Stomach (tissue), 8 donors: ENCODE measurements at regions not wholly inside any gene's neighbourhood (a gene's known extent, or its start where the extent isn't known, plus 50 kb on each side); places are given as distances from the start of the nearest gene placed in this dataset.

Source experiments
- DNase-seq, 2 donors: peaks; one replicate each; pipeline versions ENCODE4 v3.0.0 to v3.0.0-alpha.2; 2013 to 2019
- H3K27ac ChIP-seq, 5 donors: fragments of 200-600 bp in 4 of 5; sonication (generic) in 4 of 5; one replicate each; pipeline ENCODE4 v1.5.1; 2013 to 2019; ENCODE audit warnings: mild to moderate bottlenecking in 1 of 5, moderate library complexity in 1 of 5
- H3K27me3 ChIP-seq, 3 donors: fragments of 200-600 bp; sonication (generic); one replicate each; pipeline ENCODE4 v1.5.1; 2017 to 2019; ENCODE audit warnings: mixed run types in 1 of 3
- H3K36me3 ChIP-seq, 4 donors: fragments of 200-600 bp; sonication (generic); 1 replicate in 3 of 4; 2 replicates in 1 of 4; pipeline ENCODE4 v1.5.1; 2016 to 2019
- H3K4me1 ChIP-seq, 4 donors: fragments of 200-600 bp; sonication (generic); one replicate each; pipeline ENCODE4 v1.5.1; 2016 to 2019
- H3K4me3 ChIP-seq, 4 donors: fragments of 200-600 bp; sonication (generic) in 3 of 4; one replicate each; pipeline ENCODE4 v1.5.1; 2016 to 2019; ENCODE audit warnings: mild to moderate bottlenecking in 1 of 4
- H3K9me3 ChIP-seq, 4 donors: fragments of 200-600 bp; sonication (generic); one replicate each; pipeline ENCODE4 v1.5.1; 2016 to 2019
- CTCF ChIP-seq, 7 experiments: fragments of 450-650 bp in 4 of 7; fragments of 200-600 bp in 3 of 7; sonication (generic) in 3 of 7; IDR thresholded peaks; one replicate each; pipeline ENCODE4 v1.5.1; 2016 to 2019; ENCODE audit warnings: antibody characterized with exemption in 7 of 7, control low read depth in 2 of 7, mild to moderate bottlenecking in 1 of 7
- EP300 ChIP-seq: sonication (generic); formaldehyde crosslinking; IDR thresholded peaks from one replicate; pipeline ENCODE4 v1.6.1; 2017; ENCODE audit warnings: antibody characterized with exemption
- POLR2A ChIP-seq, 4 donors: fragments of 450-650 bp; IDR thresholded peaks; one replicate each; pipeline ENCODE4 v1.6.1; 2016; ENCODE audit warnings: antibody characterized with exemption in 4 of 4, control low read depth in 2 of 4, mild to moderate bottlenecking in 1 of 4, moderate library complexity in 1 of 4
- POLR2AphosphoS5 ChIP-seq, 3 donors: sonication (generic); formaldehyde crosslinking; IDR thresholded peaks; one replicate each; pipeline ENCODE4 v1.6.1; 2016; ENCODE audit warnings: antibody characterized with exemption in 3 of 3
- WGBS, 5 donors: extraction: QIAGEN DNeasy Blood & Tissue Kit in 3 of 5; methylation state at CpG; one replicate each; pipeline versions ENCODE4 v1.1.5 to v1.1.7; 2013 to 2018; 5-methylcytosine and 5-hydroxymethylcytosine counted together
- intact Hi-C: fragments of 100-400 bp; cut with DNase I; formaldehyde crosslinking; loops from one replicate; pipeline ENCODE4 v1.15.1; 2023; ENCODE audit warnings: low total_unique reads
- donor health status: healthy with polysubstance abuse.
- donor health status: Bipolar disorder and iron deficiency.
- donor health status: healthy.

DNA sequence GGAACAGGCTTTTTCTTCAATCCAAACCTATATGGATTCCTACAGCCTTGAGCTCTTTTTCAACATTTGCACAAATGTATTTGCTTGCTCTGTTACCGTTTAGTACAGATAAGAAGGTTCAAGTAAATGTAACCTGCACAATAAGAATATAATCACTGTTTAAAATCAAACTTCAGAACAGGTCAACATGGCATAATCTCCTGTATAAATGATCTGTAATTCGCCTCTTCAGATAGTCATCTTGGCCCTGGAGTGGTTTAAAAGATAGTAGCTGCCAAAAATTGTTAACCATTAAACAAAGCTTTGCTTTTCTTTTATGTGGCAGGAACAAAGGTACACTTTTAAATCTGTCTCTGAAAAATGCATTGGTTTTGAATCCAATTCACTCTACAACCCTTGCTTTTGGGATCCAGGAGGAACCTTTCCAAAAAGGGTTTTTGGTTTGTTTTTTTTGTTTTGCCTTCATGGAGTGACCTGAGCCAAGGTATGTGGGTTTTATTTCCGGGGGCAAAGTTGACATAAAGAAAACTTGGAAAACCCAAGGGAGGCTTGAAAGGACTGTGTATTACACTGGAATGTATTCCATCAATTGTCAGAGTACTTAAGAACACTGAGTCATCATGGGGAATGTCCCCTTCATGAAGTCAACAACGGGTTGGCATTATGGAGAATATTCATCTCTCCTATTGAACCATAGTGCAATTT is 210.4 kb upstream of the HCCS start:
- H3K36me3 ChIP-seq = no peaks in the 10 kb centered on the region
- 14 to 36% (median 23%) methylated on average over 4 of the region's 4 CpGs for WGBS, 5 donors
- no peaks in the 10 kb centered on the region for H3K27me3 ChIP-seq
- H3K4me1 ChIP-seq = peaks cover 0 to 8% (median 0%) of the 10 kb centered on the region in 4 donors
- intact Hi-C loops = no loop called here
- peaks cover 0 to 6% (median 0%) of the 10 kb centered on the region in 4 donors for H3K9me3 ChIP-seq
- H3K4me3 ChIP-seq = no peak overlapping the region
- DNase-seq = peak in 1 of 2 donors; percentile 6
- no peak overlapping the region for H3K27ac ChIP-seq
- TF ChIP-seq CTCF (IDR thresholded peaks at IDR 0.05) = no peak
- TF ChIP-seq POLR2A (IDR thresholded peaks at IDR 0.05) = no peak
- TF ChIP-seq POLR2AphosphoS5 (IDR thresholded peaks at IDR 0.05) = no peak
- TF ChIP-seq EP300 = no peak

DNA sequence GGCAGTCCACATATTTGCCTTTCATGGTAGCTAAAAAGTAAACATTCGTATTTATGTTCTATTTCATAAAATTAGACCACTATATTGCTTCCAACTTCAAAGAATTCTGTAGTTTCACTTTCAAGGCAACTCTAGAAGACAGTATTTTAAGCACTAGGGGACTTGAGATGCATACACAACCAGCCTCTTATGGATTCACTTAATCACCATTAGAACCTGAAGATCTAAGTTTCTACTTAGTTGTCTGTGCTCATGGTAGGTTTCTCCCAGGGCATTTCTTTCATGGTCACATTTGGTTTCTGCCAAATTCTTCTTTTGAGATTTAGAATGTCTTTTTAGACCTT is 209.9 kb upstream of the HCCS start:
- no peaks in the 10 kb centered on the region for H3K27me3 ChIP-seq
- H3K4me3 ChIP-seq = no peak overlapping the region
- no peak for TF ChIP-seq CTCF (IDR thresholded peaks at IDR 0.05)
- no peak for TF ChIP-seq POLR2AphosphoS5 (IDR thresholded peaks at IDR 0.05)
- TF ChIP-seq POLR2A (IDR thresholded peaks at IDR 0.05) = no peak
- no peak for TF ChIP-seq EP300
- DNase-seq = no peak
- no peaks in the 10 kb centered on the region for H3K36me3 ChIP-seq
- intact Hi-C loops = no loop called here
- peaks cover 0 to 8% (median 0%) of the 10 kb centered on the region in 4 donors for H3K4me1 ChIP-seq
- WGBS, 5 donors = 0 to 21% (median 19%) methylated on average over 1 of the region's 1 CpG
- H3K27ac ChIP-seq = no peak overlapping the region
- peaks cover 0 to 6% (median 0%) of the 10 kb centered on the region in 4 donors for H3K9me3 ChIP-seq

DNA sequence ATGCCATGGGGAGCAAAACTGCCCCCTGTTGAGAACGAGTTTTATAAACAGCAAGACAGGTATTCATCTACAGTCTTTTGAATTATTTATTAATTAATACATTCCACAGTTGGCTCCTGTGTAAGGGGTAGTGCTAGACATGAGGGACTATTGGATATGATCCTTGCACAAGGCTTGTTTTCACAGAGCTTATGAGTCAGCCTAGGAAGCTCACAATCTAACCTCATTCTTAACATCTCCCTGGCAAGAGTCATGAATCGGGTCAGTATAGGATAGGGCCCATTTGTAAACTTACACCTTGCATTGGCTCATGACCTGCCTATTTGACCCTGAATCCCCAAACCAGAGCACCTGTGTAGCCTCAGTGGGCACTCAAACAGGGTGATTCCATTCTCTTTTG is 209.1 kb upstream of the HCCS start:
- H3K27ac ChIP-seq = no peak overlapping the region
- WGBS, 5 donors = 75 to 95% (median 76%) methylated on average over 2 of the region's 2 CpGs
- peaks cover 0 to 8% (median 0%) of the 10 kb centered on the region in 4 donors for H3K4me1 ChIP-seq
- H3K36me3 ChIP-seq = no peaks in the 10 kb centered on the region
- no peaks in the 10 kb centered on the region for H3K27me3 ChIP-seq
- TF ChIP-seq POLR2A (IDR thresholded peaks at IDR 0.05) (no peak), CTCF (IDR thresholded peaks at IDR 0.05) (no peak), EP300 (no peak), POLR2AphosphoS5 (IDR thresholded peaks at IDR 0.05) (no peak)
- peaks cover 0 to 8% (median 3%) of the 10 kb centered on the region in 4 donors for H3K9me3 ChIP-seq
- no peak overlapping the region for H3K4me3 ChIP-seq
- DNase-seq = no peak
- intact Hi-C loops = no loop called here

DNA sequence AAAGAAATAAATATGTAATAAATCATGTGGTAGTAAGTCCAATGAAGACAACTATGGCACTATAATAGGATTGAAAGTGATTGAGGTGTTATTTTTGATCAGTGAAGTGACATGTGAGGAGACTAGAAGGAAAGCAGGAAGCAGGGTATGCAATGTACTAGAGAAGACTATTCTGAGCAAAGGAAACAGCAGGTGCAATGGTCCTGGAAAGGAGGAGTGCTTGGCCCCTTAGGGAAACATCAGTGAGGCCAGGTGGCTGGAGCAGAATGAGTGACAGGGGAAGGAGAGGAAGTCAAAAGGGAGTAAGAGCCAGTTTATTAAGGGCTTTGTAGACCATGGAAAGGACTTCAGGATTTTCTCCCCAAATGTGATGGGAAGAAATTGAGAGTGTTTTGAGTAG is 207.6 kb upstream of the HCCS start:
- no peaks in the 10 kb centered on the region for H3K27me3 ChIP-seq
- intact Hi-C loops = no loop called here

More for the DNA sequence above, 207.6 kb upstream of the HCCS start:
- TF ChIP-seq CTCF (IDR thresholded peaks at IDR 0.05) (no peak), POLR2A (IDR thresholded peaks at IDR 0.05) (no peak), EP300 (no peak), POLR2AphosphoS5 (IDR thresholded peaks at IDR 0.05) (no peak)
- H3K4me1 ChIP-seq = peaks cover 0 to 8% (median 0%) of the 10 kb centered on the region in 4 donors
- H3K27ac ChIP-seq = no peak overlapping the region
- H3K9me3 ChIP-seq = peaks cover 0 to 13% (median 3%) of the 10 kb centered on the region in 4 donors
- no peak overlapping the region for H3K4me3 ChIP-seq
- DNase-seq = no peak
- no peaks in the 10 kb centered on the region for H3K36me3 ChIP-seq
